Stomach smooth muscle (tissue), 2 donors: ENCODE measurements at regions not wholly inside any gene's neighbourhood (a gene's known extent, or its start where the extent isn't known, plus 50 kb on each side); places are given as distances from the start of the nearest gene placed in this dataset.

ENCODE experiments used
- H3K27ac ChIP-seq: one replicate; pipeline ENCODE4 v1.7.0; 2013; ENCODE audit warnings: mild to moderate bottlenecking, low read length, inconsistent platforms
- H3K27me3 ChIP-seq, 2 donors: one replicate each; pipeline ENCODE4 v1.7.0; 2013; ENCODE audit warnings: low read length in 2 of 2; ENCODE audit not compliant: insufficient read depth in 2 of 2, control insufficient read depth in 1 of 2
- H3K36me3 ChIP-seq, 2 donors: one replicate each; pipeline ENCODE4 v1.7.0; 2013; ENCODE audit warnings: low read length in 2 of 2; ENCODE audit not compliant: control insufficient read depth in 2 of 2, insufficient read depth in 2 of 2
- H3K4me1 ChIP-seq: one replicate; pipeline ENCODE4 v1.7.0; 2013; ENCODE audit warnings: low read length; ENCODE audit not compliant: control insufficient read depth, insufficient read depth
- H3K4me3 ChIP-seq, 2 donors: one replicate each; pipeline ENCODE4 v1.7.0; 2013; ENCODE audit warnings: low read length in 2 of 2
- H3K9ac ChIP-seq, 2 donors: one replicate each; pipeline ENCODE4 v1.7.0; 2013; ENCODE audit warnings: low read length in 2 of 2, mild to moderate bottlenecking in 1 of 2
- H3K9me3 ChIP-seq, 2 donors: one replicate each; pipeline ENCODE4 v1.7.0; 2013; ENCODE audit warnings: low read length in 2 of 2; ENCODE audit not compliant: control insufficient read depth in 2 of 2
- donor health status: healthy.
- donor health status: Pancreatic carcinoma.

DNA sequence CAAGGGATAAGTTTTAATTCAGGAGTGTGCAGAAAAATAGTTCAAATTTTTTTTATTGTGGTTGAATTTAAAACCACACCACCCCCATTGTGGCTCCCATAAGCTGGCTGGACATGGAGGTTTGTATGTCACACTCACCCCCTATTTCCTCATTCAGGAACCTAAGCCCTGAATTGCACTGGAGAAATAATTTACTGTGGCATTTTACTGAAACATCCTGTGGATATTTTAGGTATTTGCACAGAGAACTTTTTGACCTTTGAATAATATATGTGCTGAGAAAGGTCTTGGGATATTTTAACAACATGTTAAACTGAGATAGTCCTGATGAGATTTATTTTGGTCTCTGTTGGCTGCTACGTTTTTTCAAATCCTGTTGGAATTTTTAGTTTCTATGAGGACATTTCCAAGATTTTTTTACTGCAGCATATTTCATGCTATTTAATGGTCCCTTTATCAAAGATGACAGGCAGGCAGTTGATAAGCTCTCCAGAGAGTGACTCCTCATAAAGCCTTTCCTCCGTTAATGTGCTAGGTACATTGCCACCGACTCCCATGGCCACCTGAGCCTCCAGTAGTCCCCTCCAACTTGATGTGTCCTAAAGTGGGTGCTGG is 51.2 kb upstream of the PALM2AKAP2 start:
- no peaks in the 10 kb centered on the region for H3K9me3 ChIP-seq

DNA sequence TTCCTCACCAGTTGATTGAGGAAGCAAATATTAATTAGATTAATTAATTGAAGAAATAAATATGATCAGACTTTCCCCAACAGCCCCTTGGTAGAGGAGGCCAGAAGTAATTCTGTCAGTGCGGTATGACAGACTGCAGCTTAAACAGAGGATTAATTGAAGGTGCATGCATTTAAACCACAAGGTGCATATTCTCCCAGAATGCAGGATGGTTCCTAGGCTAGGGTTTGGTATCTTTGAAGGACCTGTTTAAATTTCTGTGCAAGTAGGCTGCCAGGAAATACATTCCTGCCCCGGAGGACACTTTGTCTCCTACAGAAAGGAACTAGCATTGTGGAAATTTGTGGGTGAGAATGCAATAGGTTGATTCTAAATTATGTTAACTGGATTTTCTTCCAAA is 50.5 kb upstream of the PALM2AKAP2 start:
- Histone ChIP-seq H3K9me3 (no peaks in the 10 kb centered on the region), H3K36me3 (no peaks in the 10 kb centered on the region), H3K27me3 (peaks cover 0 to 3% of the 10 kb centered on the region in 2 donors), H3K4me3 (no peak overlapping the region), H3K9ac (no peak overlapping the region), H3K4me1 (no peaks in the 10 kb centered on the region), H3K27ac (no peak overlapping the region)

More for the DNA sequence above, 51.2 kb upstream of the PALM2AKAP2 start:
- Histone ChIP-seq H3K27ac (no peak overlapping the region), H3K27me3 (peaks cover 0 to 3% of the 10 kb centered on the region in 2 donors), H3K4me3 (no peak overlapping the region), H3K9ac (no peak overlapping the region), H3K36me3 (no peaks in the 10 kb centered on the region), H3K4me1 (no peaks in the 10 kb centered on the region)
